ENCODE measurements at regions not wholly inside any gene's neighbourhood (a gene's known extent, or its start where the extent isn't known, plus 50 kb on each side); places are given as distances from the start of the nearest gene placed in this dataset.
A peak's percentile ranks its signal among the peaks of the same experiment; 100 is the strongest.
"Not testable (repeated sequence)": the region's sequence is repeated elsewhere in the genome, so short reads cannot be mapped to it uniquely, and the experiment has no call there.

- Mint-ChIP-seq H3K9me3 (ENCODE audit: unreplicated experiment) (no peaks in the 10 kb centered on the region), H3K36me3 (ENCODE audit: low read depth, unreplicated experiment) (no peaks in the 10 kb centered on the region), H3K27me3 (ENCODE audit: unreplicated experiment) (no peaks in the 10 kb centered on the region), H3K4me1 (ENCODE audit: unreplicated experiment) (peaks cover 13% of the 10 kb centered on the region), H3K27ac (ENCODE audit: unreplicated experiment) (no peak overlapping the region), H3K4me3 (ENCODE audit: unreplicated experiment) (no peak overlapping the region)
- DNase-seq (ENCODE audit: low spot score): no peak
- no peak for TF ChIP-seq CTCF (IDR thresholded peaks at IDR 0.05; ENCODE audit: unreplicated experiment)
These were observed 116.7 kb upstream of the PRSS16 start for GRCh38 chr6:27130668-27131428.

GRCh38 chr6:27132282-27132531 is 115.3 kb upstream of the PRSS16 start:
- not testable (repeated sequence) for DNase-seq (ENCODE audit: low spot score); H3K27ac Mint-ChIP-seq (ENCODE audit: unreplicated experiment); H3K36me3 Mint-ChIP-seq (ENCODE audit: low read depth, unreplicated experiment); H3K27me3 Mint-ChIP-seq (ENCODE audit: unreplicated experiment); H3K9me3 Mint-ChIP-seq (ENCODE audit: unreplicated experiment); H3K4me3 Mint-ChIP-seq (ENCODE audit: unreplicated experiment)
- H3K4me1 Mint-ChIP-seq (ENCODE audit: unreplicated experiment): peaks cover 12% of the 10 kb centered on the region

- Mint-ChIP-seq H3K36me3 (ENCODE audit: low read depth, unreplicated experiment) (no peaks in the 10 kb centered on the region), H3K4me1 (ENCODE audit: unreplicated experiment) (peaks cover 12% of the 10 kb centered on the region), H3K27ac (ENCODE audit: unreplicated experiment) (no peak overlapping the region)
These were observed 114.8 kb upstream of the PRSS16 start for GRCh38 chr6:27132532-27133280.

GRCh38 chr6:27133281-27134227 is 113.9 kb upstream of the PRSS16 start:
- no peak for TF ChIP-seq CTCF (IDR thresholded peaks at IDR 0.05; ENCODE audit: unreplicated experiment)
- H3K9me3 Mint-ChIP-seq (ENCODE audit: unreplicated experiment): no peaks in the 10 kb centered on the region
- H3K27ac Mint-ChIP-seq (ENCODE audit: unreplicated experiment): peak overlapping the region; percentile 83
- H3K4me1 Mint-ChIP-seq (ENCODE audit: unreplicated experiment): peaks cover 18% of the 10 kb centered on the region
- no peaks in the 10 kb centered on the region for H3K36me3 Mint-ChIP-seq (ENCODE audit: low read depth, unreplicated experiment)
- H3K4me3 Mint-ChIP-seq (ENCODE audit: unreplicated experiment): no peak overlapping the region
- peaks cover under 1% of the 10 kb centered on the region for H3K27me3 Mint-ChIP-seq (ENCODE audit: unreplicated experiment)
- peak; percentile 77 for DNase-seq (ENCODE audit: low spot score)

More at GRCh38 chr6:27132532-27133280, 114.8 kb upstream of the PRSS16 start:
- Mint-ChIP-seq H3K4me3 (ENCODE audit: unreplicated experiment) (no peak overlapping the region), H3K9me3 (ENCODE audit: unreplicated experiment) (no peaks in the 10 kb centered on the region), H3K27me3 (ENCODE audit: unreplicated experiment) (no peaks in the 10 kb centered on the region)
- peak; percentile 78 for DNase-seq (ENCODE audit: low spot score)
- TF ChIP-seq CTCF (IDR thresholded peaks at IDR 0.05; ENCODE audit: unreplicated experiment): no peak

- peaks cover 2% of the 10 kb centered on the region for H3K27me3 Mint-ChIP-seq (ENCODE audit: unreplicated experiment)
- peaks cover 30% of the 10 kb centered on the region for H3K4me1 Mint-ChIP-seq (ENCODE audit: unreplicated experiment)
- no peak for DNase-seq (ENCODE audit: low spot score)
- no peak for TF ChIP-seq CTCF (IDR thresholded peaks at IDR 0.05; ENCODE audit: unreplicated experiment)
- H3K36me3 Mint-ChIP-seq (ENCODE audit: low read depth, unreplicated experiment): no peaks in the 10 kb centered on the region
- H3K4me3 Mint-ChIP-seq (ENCODE audit: unreplicated experiment): no peak overlapping the region
- no peak overlapping the region for H3K27ac Mint-ChIP-seq (ENCODE audit: unreplicated experiment)
- H3K9me3 Mint-ChIP-seq (ENCODE audit: unreplicated experiment): no peaks in the 10 kb centered on the region
These were observed 112.3 kb upstream of the PRSS16 start for GRCh38 chr6:27135087-27135657.
